ENCODE measurements at regions not wholly inside any gene's neighbourhood (a gene's known extent, or its start where the extent isn't known, plus 50 kb on each side); places are given as distances from the start of the nearest gene placed in this dataset.

- TF ChIP-seq CTCF (conservative IDR thresholded peaks at IDR 0.05 in 1 of 2, IDR thresholded peaks at IDR 0.05 in 1 of 2; ENCODE audit: low read depth in 1 of 2, low read length in 2 of 2) (no peak), EZH2 (IDR thresholded peaks at IDR 0.05; ENCODE audit: low read length, missing control alignments) (no peak)
Measured at GRCh38 chr4:127441571-127441970, 191.2 kb upstream of the INTU start.

All from fibroblast of lung (primary cell).